ENCODE measurements at regions not wholly inside any gene's neighbourhood (a gene's known extent, or its start where the extent isn't known, plus 50 kb on each side); places are given as distances from the start of the nearest gene placed in this dataset.

DNA sequence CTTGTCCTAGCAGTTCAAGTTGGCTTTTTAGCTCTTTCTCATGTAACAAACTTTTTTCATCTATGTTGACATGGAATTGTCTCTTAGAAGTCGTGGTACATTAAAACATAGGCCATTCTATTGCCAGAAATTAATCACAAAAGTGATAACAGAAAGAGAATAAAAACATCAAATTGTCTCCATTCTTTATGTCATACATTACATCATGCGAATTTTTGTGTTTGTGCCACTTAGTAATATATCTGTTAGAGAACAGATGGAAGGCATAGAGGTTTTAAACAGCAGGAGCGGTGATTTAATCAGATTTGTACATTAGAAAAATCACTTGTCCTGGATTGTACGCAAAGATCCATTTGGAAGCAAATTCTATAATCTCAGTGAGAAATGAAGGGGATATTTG lies 136.5 kb upstream of the CDH20 start:
- DNase-seq = no peak

DNA sequence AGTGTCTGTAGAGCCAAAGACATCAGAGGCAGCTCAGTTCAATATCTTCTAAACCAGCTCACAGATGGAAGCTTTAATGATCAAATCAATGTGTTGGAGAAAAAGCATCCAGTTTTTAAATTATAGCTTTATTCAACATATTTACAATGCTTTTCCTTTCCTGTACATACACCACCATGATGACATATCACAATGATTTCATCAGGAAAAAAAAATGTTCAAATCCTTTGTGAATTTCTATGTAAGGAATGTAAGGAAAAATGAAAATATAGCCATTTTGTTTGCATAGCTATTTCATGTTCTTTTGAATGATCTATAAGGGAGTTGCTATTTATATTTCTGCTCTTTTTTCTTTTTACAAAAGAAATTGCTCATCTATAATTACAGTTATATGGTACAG lies 134.7 kb upstream of the CDH20 start:
- no peak for DNase-seq

DNA sequence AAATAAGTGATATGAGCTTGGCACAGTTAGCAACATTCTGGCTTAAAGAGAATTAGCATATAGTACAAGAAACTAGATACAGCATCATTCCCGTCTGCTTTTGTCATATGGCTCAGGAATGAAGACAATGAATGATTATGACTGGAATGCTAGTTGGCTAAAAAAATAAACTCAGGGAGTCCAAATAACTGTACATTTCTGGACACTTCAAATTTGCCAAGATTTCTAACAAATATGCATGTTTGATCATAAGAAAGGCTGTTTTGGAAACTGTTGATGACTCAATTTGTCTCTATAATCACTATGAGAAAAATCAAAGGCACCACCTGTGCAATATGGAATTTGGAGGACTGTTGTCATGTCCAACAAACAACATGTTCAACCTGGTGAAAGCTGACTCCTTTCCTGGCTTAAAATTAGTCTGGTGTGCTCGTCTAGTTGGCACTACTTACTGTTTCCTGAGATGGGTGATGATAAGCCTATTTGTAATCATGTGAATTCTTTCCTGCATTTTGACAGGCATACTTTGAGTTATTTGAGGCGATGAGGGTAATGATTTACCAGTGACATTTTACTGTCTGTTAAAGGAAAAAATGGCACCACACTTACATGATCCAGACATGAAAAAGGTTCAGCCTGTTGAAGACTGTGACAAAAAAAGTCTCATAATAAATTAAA lies 133.9 kb upstream of the CDH20 start:
- no peak for DNase-seq

DNA sequence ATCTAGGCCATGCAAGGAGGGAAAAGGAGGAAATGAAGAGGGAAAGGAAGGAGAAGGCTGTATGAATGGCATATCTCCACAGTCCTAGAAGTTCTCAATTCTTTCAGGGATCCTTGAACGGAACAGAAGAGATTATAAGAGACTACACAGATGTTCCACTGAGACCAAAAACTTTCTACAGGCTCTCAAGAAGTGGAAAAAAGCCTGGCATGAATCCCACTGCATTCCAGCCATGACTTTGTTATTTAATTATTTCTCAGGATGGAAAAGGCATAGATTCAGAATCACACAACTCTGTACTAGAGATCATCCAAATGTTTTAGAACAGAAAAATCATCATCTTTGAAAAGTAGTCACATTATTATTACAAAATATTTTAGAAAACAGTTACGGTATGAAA lies 131.7 kb upstream of the CDH20 start:
- no peak for DNase-seq

DNA sequence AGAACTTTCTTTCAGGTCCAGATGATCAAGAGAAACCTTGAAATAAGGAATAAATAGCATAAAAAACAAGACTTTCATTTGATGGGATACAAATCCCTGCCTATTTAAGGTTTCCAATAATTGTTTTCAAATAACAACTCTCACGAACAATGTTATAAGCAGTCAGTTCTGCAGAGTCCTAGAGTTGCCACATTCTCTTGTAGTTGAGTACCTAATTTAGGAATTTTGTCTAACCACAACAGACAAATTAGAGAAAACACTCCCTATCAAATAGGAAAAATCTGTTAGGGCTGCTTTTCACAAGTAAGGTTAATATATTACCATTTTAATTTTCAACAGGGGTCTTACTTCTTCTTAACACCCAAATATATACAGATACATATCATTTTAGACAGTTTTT lies 130.1 kb upstream of the CDH20 start:
- DNase-seq = no peak

DNA sequence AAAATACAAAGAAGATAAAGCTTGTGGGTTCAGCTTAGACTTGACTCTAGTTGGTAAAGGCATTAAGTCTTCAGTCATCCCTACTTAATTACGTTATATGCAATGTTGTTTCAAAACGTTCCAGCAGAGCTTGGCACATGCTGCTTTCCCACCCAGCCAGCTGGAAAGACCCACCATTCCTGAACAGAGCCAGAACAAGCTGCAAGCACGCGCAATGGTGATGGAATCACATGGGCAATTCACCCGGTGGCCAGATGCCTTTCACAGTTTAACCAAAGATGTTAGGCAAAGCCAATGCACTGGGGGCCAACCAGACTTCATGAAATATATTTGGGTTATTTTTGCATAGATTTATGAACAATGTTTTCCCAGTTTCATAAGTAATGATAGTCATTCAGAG lies 123.4 kb upstream of the CDH20 start:
- no peak for DNase-seq

DNA sequence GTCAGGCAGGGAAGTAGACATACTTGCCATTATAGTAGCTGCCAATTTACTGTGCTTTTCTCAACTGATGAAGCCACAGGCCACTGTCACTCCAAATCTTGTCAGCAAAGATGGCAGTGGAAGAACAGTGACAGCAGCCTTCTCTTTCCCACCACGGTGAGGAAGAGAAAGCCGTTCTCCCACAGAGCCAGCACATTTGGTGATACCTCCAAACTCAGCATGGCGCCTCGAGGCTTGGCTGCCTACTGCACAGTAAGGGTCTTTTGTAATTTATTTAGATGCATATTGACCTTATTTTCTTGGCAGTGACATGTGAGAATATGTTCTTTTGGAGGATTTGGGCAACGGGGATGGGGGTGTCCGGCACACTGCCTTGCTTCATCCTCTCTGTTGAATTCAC lies 117.2 kb upstream of the CDH20 start:
- no peak for DNase-seq

DNA sequence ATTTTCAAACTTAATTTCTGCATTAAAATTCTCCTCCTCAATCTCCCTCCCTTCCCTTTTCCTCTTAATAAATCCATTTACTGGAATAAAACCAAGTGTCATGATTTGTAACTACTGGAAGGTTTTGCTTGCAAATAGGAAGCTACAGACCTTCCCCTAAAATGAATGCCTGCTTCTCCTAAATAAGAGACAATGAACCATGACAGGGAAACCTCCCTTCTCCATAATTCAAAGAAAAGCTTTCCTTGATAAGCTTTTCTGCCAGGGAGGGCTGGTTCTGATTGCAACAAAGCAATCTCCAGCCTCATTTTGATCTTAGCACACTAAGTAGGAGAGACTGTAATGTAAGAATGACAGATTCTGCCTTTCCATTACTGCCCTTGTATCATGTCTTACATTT lies 111.0 kb upstream of the CDH20 start:
- no peak for DNase-seq

DNA sequence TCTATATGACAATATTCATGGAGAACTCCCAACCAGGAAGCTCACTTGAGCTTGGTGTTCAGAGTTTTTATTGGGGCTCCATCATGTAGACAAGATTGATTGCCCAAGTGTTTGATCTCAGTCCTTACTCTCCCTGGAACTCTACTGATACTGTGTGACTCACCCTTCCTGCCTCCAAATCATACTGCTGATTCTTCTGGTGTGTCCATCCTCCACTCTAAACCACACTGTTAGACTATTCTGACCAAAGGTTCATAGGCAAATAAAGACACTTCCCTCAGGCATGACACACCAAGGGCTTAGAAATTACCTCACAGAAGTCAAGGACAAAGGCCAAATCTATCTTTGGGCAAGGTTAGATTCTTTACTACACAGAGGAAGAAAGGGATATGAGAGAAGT lies 107.9 kb upstream of the CDH20 start:
- no peak for DNase-seq

DNA sequence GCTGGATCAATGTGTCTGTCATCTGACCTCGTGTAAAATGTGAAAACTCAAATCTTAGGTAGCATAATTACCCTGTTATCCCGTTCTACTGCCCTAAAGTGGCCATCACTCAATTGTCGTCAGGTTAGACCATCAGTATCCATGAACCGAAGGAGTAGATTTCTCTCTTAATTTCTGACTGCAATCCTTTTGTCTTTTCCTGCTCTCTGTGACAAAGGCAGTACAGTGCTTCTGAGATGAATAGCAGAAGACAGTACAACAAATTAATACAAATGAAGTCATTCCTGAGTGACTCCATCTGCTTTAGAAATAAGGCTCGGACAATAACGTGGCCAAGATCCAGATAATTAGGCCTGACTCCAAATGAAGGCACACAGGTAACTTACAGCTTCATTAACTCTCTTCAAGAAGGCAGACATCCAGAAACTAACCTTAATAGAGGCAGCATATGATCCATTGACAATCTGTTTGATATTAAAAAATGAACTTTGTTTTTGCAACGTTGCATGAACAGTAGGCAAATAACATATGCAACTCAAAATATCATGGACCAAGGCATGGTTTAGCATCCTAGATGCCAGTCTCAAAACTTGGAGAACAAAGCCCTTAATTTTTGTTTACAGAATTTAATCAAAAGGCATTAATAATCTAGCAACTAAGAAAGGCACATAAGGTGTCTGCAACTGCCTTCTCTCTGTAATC lies 96.7 kb upstream of the CDH20 start:
- DNase-seq = no peak

DNA sequence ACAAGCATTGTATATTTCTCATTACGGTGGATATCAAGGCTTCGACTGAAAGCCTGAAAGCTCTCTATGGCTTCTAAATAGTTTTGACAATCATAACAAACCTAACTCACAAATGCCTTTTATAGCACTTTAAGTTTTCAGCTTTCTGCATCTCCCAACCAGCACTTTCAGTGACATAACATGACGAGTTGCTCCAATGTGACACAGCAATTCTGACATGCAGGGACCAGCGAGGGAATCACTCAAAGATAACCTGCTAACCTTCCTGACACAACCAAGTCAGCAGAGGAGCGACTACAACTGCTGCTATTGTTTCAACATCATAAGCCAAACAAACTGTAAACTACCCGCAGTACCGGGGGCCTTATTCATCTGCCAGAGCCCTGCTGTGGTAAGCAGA lies 95.7 kb upstream of the CDH20 start:
- no peak for DNase-seq

DNA sequence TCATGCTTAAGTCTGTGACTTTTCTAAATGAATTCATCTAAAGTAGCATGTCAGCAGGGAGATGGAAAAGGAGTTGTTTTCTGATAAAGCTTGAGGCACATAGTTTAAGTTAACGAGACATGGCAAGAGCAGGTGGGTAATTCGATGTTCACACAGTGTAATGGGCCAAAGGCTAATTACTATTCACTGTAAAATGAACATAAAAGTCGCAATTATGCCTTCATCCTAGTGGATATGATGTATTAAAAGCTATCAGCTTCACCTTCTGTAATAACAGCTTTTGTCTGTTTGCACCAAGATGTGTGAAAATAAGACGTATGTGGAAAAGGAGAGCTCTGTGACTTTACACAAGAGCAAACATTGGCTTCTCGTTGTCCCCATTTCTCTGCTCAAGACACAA lies 94.2 kb upstream of the CDH20 start:
- peak; percentile 59 for DNase-seq

DNA sequence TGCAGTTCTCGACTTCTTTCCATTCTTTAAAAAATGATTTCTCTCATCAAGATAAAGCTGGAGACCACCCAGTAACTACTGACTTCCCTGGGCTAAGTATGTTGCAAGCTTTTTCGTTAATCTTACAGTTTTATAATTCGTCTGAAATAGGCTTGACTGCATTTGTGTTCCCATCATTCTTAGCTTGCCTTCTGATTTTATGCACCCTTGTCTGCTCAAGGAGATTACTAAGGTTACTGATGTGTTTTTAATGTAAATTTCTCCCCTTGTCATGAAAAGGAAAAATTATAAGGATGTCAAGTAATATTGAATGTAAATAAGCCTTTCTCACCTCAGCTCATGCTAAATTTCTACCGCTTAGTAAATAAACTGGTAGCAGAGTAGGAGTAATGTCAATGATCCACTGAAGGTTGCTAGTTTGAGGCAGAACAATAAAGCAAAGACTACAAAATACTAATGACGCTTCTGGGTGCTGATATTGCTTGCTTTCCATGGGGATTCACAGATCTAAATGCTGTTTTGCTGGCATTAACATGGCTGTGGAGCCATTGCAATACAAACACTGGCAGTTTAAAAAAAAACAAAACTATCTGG lies 91.9 kb upstream of the CDH20 start:
- no peak for DNase-seq

DNA sequence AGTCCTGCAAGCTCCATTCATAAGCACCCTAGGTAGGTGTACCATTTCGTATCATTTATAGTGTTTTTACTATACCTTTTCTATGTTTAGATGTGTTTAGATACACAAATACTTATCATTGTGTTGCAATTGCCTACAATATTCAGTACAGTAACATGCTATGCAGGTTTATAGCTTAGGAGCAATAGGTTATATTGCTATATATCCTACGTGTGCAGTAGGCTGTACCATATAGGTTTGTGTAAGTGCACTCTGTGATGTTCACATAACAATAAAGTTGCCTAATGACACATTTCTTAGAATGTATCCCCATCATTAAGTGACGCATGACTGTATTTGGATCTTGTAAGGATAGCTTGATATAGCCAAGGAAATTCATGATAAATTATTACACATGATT lies 88.6 kb upstream of the CDH20 start:
- DNase-seq = no peak

DNA sequence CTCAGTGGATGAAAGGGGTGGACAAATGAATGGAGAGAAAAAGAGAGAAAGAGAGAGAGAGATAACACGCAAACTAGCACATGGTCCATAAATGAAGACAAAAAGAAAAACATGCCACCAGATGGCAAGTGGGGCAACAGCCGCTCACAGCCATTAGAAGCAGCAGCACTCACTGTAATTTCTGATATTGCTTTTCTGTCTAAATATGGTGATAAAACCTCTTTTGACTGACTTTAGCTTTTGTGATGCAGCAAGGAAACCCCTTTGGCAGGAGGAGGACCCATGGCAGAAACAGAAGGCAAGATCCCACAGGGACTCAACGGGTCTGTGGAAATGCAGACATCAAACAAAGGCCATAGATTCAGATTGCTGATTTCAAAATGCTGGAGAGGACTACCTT lies 88.0 kb upstream of the CDH20 start:
- no peak for DNase-seq

DNA sequence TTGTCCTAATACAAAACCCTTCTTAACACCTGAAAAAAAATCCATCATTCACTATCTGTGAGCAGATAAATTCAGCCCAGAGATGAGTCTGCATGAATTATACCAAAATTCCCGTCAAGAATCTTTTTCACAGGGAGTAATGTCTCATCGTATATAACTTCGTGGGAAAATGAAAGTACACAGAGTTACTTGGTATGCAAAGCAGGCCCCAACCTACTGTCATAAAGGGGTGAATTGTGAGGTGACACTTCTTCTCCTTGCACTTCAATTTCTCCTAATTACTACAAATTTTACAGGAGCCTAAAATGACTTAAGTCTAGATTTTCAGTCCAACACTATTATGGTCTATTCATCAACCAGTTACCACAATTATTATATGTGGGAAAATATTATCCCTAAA lies 84.6 kb upstream of the CDH20 start:
- DNase-seq = no peak

DNA sequence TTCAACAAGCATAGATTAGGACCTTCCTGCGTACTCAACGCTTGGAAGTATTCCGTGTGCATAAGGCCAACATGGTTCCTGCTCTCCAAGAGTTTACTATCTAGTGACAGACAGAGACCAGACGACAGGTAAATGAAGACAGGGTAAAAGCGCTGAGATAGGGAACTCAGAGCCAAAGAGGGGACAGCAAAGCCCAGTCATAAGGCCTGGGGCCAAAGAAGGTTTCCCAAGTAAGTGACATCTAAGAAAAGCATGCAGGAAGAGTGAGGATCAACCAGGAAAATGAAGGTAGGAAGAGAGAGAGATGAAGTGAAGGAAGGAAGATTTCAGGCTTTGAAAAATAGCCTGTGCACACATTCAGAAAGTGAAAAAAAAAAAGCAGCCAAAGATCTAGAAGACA lies 76.9 kb upstream of the CDH20 start:
- no peak for DNase-seq

DNA sequence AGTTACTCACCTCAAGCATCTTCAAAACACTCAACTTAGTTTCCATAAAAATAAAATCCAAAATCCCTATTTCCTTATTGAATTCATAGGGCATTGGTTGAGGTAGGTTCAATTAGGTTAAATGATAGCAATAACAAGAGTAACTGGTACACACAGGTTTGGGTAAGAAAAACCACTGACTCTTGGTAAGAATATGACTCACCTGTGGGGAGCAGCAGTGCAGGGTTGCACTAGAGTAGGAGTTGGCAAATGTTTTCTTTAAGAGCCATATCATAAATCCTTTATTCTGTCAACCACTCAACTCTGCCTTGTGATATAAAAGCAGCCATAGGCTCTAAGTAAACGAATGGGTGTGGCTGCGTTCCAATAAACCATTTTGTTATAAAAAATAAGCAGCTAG lies 71.4 kb upstream of the CDH20 start:
- DNase-seq = no peak

DNA sequence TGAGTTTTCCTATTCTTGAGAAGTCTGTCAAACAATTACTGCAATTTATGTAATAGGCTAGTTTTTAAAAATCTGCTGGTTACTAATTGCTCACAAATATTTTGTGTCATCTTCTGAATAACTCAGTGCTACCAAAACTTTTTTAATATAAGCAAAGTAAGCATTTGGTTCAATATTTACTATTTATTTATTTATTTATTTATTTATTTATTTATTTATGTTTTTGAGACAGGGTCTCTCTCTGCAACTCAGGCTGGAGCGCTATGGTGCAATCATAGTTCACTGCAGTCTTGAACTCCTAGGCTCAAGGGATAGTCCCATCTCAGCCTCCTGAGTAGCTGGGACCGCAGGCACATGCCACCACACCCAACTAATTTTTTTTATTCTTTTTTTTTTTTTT lies 60.4 kb upstream of the CDH20 start:
- DNase-seq = no peak

DNA sequence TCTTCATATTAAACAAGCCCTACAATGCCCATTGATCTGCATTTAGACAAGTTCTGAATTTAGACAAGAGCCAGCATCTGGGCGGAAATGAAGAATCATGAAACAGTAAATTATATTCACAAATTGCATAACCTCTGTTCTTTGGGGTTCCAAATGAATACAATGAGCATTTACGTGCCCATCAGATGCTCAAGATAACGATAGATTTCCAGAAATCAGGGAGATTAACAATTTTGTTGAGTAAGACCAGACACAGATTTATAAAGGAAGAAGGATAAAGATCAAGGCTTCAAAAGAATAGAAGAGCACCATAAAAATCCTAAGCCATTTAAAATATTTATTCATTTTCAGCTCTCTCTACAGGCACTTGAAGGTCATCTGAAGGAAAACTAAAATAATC lies 59.7 kb upstream of the CDH20 start:
- no peak for DNase-seq

DNA sequence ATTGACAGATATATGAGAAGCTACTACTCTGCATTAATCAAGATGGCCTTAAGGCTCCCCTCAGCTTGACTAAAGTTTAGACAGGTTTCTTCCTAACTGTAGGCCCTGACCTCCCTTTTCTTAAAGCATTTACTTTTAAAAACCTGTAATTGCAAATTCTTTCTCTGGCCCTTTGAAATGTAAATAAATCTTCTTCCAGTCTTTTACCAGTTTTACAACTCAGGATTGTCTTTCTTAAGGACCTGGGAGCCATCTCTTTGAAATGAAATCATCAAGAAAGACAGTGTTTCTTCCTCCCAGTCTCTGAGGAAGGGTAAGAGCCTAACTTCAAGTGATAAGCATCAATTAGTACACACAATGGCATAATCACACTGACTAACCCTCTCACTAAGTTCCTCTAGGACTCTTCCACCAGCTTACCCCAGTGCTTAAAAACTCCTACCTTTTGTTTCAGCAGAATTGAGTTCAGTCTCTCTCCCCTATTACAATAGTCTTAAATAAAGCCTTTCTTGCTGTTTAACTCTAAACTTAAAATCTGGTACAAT lies 58.7 kb upstream of the CDH20 start:
- no peak for DNase-seq

DNA sequence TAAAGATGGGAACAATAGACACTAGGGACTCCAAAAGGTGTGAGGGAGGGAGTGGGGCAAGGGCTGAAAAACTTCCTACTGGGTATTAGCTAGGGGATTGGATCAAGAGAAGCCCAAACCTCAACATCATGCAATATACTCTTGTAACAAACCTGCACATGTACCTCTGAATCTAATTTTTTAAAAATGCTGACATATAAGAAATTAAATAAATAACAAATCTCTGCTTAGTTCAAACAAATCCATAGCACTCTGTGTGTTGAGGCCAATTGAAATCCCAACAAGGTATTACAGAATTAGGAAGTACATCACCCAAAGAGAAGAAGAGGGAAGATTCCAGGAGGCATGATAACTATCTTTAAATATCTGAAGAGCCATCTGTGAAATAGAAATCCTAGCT lies 55.4 kb upstream of the CDH20 start:
- no peak for DNase-seq

DNA sequence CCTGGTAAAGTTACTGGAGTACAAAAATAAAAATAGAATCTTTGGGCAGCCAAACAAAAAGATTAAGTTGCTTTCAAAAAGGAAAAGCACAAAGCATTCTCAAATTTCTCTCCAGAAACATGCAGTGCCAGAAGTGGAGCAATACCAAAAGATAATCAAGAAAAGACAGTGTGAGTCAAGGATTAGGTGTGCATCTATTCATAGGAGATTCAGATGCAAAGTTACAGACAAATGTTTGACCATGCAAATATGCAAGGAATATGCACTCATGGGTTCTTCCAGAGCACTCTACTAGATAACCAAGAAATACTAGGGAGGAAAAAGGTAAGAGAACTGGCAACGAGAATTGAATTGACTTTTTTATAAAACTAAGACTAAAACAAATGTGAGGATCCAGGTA lies 51.8 kb upstream of the CDH20 start:
- DNase-seq = no peak

DNA sequence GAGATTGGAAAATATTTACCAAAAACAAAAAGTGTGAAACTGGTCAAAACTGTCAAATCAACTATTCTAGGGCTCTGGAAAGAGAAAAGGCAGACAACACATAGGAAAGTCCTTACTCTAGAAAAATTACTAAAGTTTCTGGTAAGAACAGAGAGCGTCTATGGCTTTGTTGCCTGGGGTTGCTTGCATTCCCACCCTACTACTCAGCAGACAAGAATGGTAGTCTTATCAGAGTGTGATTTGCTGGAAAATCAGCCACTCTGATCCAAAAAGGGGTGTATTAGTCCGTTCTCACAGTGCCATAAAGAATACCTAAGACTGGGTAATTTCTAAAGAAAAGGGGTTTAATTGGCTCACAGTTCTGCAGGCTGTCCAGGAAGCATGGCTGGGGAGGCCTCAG lies 50.3 kb upstream of the CDH20 start:
- DNase-seq = no peak

Data from NCI-H1436 (cell line).